ENCODE measurements at regions not wholly inside any gene's neighbourhood (a gene's known extent, or its start where the extent isn't known, plus 50 kb on each side); places are given as distances from the start of the nearest gene placed in this dataset.
A peak's percentile ranks its signal among the peaks of the same experiment; 100 is the strongest.

GRCh38 chr10:3485057-3485686 is 299.8 kb downstream of the KLF6 start:
- no peaks in the 10 kb centered on the region for H3K27me3 ChIP-seq
- H3K9me3 ChIP-seq: no peaks in the 10 kb centered on the region
- H3K27ac ChIP-seq: peak overlapping the region; percentile 60
- TF ChIP-seq CTCF (IDR thresholded peaks at IDR 0.05) (no peak), EP300 (IDR thresholded peaks at IDR 0.05) (no peak), POLR2A (IDR thresholded peaks at IDR 0.05) (no peak), POLR2AphosphoS5 (IDR thresholded peaks at IDR 0.05) (no peak)
- H3K4me3 ChIP-seq: no peak overlapping the region
- H3K4me1 ChIP-seq: peaks cover 52% of the 10 kb centered on the region
- 64% methylated on average over 15 of the region's 15 CpGs for WGBS
- no peak for DNase-seq (ENCODE audit: low spot score in 2 of 2)
- no peaks in the 10 kb centered on the region for H3K36me3 ChIP-seq

GRCh38 chr10:3484306-3485056 is 300.5 kb downstream of the KLF6 start:
- 56% methylated on average over 18 of the region's 18 CpGs for WGBS
- TF ChIP-seq EP300 (IDR thresholded peaks at IDR 0.05) (no peak), POLR2A (IDR thresholded peaks at IDR 0.05) (no peak), CTCF (IDR thresholded peaks at IDR 0.05) (no peak), POLR2AphosphoS5 (IDR thresholded peaks at IDR 0.05) (no peak)
- DNase-seq (ENCODE audit: low spot score in 2 of 2): no peak
- H3K4me3 ChIP-seq: no peak overlapping the region
- peak overlapping the region; percentile 60 for H3K27ac ChIP-seq
- no peaks in the 10 kb centered on the region for H3K27me3 ChIP-seq
- H3K36me3 ChIP-seq: no peaks in the 10 kb centered on the region
- H3K4me1 ChIP-seq: peaks cover 52% of the 10 kb centered on the region
- no peaks in the 10 kb centered on the region for H3K9me3 ChIP-seq

- Histone ChIP-seq H3K27me3 (no peaks in the 10 kb centered on the region), H3K27ac (peak overlapping the region; percentile 78), H3K36me3 (no peaks in the 10 kb centered on the region), H3K4me3 (no peak overlapping the region), H3K4me1 (peaks cover 57% of the 10 kb centered on the region), H3K9me3 (no peaks in the 10 kb centered on the region)
- TF ChIP-seq POLR2A (IDR thresholded peaks at IDR 0.05) (no peak), CTCF (IDR thresholded peaks at IDR 0.05) (no peak), EP300 (IDR thresholded peaks at IDR 0.05) (peak; percentile 83), POLR2AphosphoS5 (IDR thresholded peaks at IDR 0.05) (peak; percentile 71 to 95 (median 89))
- DNase-seq (ENCODE audit: low spot score in 2 of 2): peak in 1 of 2 donors; percentile 81
- 7% methylated on average over 15 of the region's 17 CpGs for WGBS
Observed at GRCh38 chr10:3482200-3482993, 302.6 kb downstream of the KLF6 start.

- H3K4me1 ChIP-seq: peaks cover 52% of the 10 kb centered on the region
- H3K4me3 ChIP-seq: no peak overlapping the region
- H3K9me3 ChIP-seq: no peaks in the 10 kb centered on the region
- no peaks in the 10 kb centered on the region for H3K27me3 ChIP-seq
- TF ChIP-seq CTCF (IDR thresholded peaks at IDR 0.05) (no peak), POLR2A (IDR thresholded peaks at IDR 0.05) (no peak), POLR2AphosphoS5 (IDR thresholded peaks at IDR 0.05) (no peak), EP300 (IDR thresholded peaks at IDR 0.05) (no peak)
- peak overlapping the region; percentile 78 for H3K27ac ChIP-seq
- WGBS: 90% methylated on average over 8 of the region's 8 CpGs
- DNase-seq (ENCODE audit: low spot score in 2 of 2): no peak
- H3K36me3 ChIP-seq: no peaks in the 10 kb centered on the region
Observed at GRCh38 chr10:3481496-3481895, 303.5 kb downstream of the KLF6 start.

GRCh38 chr10:3480990-3481315 is 304.1 kb downstream of the KLF6 start:
- no peaks in the 10 kb centered on the region for H3K36me3 ChIP-seq
- peaks cover 46% of the 10 kb centered on the region for H3K4me1 ChIP-seq
- no peak overlapping the region for H3K4me3 ChIP-seq
- H3K27me3 ChIP-seq: no peaks in the 10 kb centered on the region
- no peak for DNase-seq (ENCODE audit: low spot score in 2 of 2)
- TF ChIP-seq EP300 (IDR thresholded peaks at IDR 0.05) (no peak), POLR2AphosphoS5 (IDR thresholded peaks at IDR 0.05) (no peak), POLR2A (IDR thresholded peaks at IDR 0.05) (no peak), CTCF (IDR thresholded peaks at IDR 0.05) (no peak)
- H3K9me3 ChIP-seq: no peaks in the 10 kb centered on the region
- no peak overlapping the region for H3K27ac ChIP-seq

Measured in suprapubic skin (tissue), 4 donors.